GM12872 (cell line): ENCODE measurements at regions not wholly inside any gene's neighbourhood (a gene's known extent, or its start where the extent isn't known, plus 50 kb on each side); places are given as distances from the start of the nearest gene placed in this dataset.

Experiments
- CTCF ChIP-seq: IDR thresholded peaks from 3 replicates; pipeline ENCODE4 v1.5.1; 2011; ENCODE audit warnings: low read depth, mild to moderate bottlenecking, low read length, moderate library complexity; ENCODE audit not compliant: insufficient read depth

- no peak for TF ChIP-seq CTCF
Observed at GRCh38 chr20:50247196-50248094, 56.8 kb downstream of the CEBPB start.

GRCh38 chr20:50248104-50248641 lies 57.5 kb downstream of the CEBPB start:
- TF ChIP-seq CTCF, result no peak

GRCh38 chr20:50249447-50250388 lies 59.1 kb downstream of the CEBPB start:
- TF ChIP-seq CTCF, result no peak

- no peak for TF ChIP-seq CTCF
Observed at GRCh38 chr20:50250679-50251382, 60.2 kb downstream of the CEBPB start.

GRCh38 chr20:50251383-50251748 lies 60.7 kb downstream of the CEBPB start:
- no peak for TF ChIP-seq CTCF

- TF ChIP-seq CTCF, result no peak
Observed at GRCh38 chr20:50251992-50252511, 61.4 kb downstream of the CEBPB start.

GRCh38 chr20:50252701-50253100 lies 62.1 kb downstream of the CEBPB start:
- no peak for TF ChIP-seq CTCF
